HT1080 (cell line): ENCODE measurements at regions not wholly inside any gene's neighbourhood (a gene's known extent, or its start where the extent isn't known, plus 50 kb on each side); places are given as distances from the start of the nearest gene placed in this dataset.

Experiments
- DNase-seq: peaks from one replicate; pipeline ENCODE4 v3.0.0-alpha.2; 2015; ENCODE audit warnings: low read depth

DNA sequence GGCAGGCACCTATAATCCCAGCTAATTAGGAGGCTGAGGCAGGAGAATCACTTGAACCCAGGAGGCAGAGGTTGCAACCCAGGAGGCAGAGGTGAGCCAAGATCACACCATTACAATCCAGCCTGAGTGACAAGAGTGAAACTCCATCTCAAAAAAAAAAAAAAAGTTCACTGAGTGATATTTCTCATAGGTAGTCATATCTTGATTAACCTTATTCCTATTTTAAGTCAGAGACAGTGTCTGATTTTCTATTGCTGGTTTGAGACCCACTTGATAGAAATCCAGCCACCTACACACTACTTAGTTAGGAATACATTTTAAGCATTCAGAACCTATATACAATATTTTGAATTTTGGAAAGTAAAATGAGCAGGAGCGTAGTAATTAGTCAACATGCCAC is 357.4 kb upstream of the ADGRL2 start:
- no peak for DNase-seq

DNA sequence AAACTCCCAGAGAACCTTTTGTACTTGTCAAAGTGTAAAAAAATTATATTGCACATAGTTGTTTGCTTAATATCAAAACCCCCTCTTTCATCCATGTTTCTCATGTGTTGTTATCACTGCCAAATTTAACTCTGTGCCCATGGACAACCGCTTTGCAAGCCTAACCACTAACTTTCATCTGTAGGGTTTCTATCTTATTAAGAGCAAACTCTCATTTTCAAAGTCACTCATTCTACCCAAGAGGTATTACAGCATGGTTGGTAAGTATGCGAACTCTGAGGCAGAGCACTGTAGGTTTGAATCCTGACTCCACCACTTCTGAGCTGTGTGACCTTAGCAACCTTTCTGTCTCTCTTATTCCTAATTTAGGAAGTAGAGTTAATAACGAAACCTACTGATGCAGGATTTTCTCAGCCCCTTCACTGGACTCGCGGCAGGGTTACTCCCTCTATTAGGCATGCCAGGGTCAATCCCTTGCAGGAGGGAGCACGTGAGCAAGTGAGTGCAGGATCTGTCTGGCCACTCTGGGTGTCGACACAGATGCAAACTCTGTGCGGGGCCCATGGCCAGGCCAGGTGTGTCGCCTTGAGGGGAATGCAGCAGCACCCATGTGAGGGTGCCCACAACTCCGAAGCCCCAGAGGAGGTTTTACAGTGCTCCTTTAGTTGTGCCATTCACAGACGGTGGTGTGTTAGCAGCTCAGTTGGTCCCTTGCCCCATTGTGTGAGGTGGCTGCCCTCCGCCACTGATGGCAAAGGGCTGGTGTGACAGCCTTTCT is 361.5 kb upstream of the ADGRL2 start:
- DNase-seq = no peak

DNA sequence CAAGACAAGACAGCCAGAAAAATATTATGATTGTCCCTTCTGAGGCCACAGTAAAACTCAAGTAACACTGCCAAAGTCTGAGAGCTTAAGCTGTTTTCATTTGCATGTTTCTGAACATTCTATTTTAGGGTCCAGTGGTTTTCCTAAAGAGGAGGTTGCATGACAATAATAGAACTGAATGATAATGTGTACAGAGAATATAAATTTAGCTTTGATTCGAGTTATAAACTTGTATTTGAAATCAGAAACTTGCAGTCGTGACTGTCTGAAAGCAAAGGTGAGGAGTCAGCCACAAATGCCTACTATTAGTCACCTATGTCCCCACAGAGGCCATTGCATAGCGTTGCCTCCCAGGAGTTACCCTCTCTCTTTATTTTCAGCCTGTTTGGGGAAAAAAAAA is 363.1 kb upstream of the ADGRL2 start:
- DNase-seq = no peak

DNA sequence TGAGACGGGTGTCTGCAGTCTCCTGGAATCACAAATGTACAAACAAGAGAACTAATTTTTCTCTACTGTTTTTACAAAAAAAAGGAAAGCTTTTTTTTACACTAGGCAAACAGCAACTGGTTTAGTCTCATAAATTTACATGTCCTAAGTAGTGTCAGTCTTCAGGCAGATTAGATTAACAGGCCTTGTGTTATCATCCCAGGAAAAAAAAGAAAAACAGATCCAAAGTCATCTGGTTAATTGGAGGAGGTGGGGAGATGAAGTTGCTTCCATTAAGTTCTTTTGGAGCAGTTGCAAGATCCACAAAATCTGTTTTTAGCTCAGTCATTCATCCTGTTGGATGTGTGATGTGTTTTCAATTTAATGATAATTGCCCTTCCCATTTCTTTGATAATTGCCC is 363.5 kb upstream of the ADGRL2 start:
- no peak for DNase-seq

DNA sequence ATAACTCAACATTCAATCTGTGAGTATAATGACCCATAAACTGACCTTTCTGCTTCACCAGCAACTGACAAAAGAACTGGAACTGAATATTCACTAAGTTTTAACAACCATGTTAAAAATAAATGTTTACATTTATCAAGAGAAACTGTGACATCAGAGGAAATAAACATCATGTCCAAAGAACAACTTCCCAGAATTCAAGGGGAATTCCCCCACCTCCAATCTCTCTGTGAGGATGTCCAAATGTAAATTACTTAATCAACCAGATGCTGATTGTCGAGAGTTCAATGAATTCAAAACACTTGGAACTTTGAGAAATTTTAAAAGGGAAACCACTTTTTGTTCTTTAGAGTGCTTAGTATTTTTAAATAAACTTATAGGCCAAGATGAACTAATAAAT is 365.6 kb upstream of the ADGRL2 start:
- DNase-seq = no peak

DNA sequence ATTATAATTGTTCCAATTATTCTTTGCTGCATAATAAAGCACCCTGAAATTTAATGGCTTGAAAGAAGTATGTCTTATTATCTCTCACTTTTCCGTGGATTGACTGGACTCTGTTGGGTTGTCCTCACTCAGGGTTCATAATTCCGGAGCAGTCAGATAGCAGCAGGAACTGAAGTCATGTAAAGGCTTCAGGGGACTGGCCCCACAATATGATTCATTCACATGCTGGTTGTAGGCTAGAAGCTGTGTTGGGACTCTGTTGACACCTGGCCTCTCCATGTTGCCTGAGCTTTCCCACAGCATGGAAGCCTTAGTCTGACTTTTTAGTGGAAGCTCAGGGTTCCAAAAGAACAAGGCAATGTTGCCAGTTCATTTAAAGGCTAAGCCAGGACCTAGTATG is 367.1 kb upstream of the ADGRL2 start:
- DNase-seq = no peak

DNA sequence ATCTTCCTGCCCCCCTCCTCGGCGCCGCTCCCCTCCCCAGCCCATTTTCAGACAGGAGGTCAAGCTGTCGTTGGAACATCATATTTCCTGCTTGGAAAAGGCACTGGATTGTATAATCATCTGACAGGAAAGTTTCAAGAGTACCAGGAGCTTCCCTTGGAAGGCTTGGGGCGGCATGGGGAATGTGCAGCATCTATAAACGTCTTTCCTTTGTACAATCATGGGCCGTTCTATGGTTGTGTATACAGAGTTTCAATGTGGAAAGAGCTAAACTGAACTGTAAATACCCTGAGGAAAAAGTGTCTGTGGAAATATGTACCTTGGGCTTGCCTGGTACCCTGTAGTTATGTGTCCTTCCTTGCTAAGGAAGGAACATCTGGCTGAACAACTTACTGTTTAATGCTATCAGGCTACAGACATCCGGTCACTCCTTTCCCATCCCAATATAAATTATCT is 368.1 kb upstream of the ADGRL2 start:
- no peak for DNase-seq

DNA sequence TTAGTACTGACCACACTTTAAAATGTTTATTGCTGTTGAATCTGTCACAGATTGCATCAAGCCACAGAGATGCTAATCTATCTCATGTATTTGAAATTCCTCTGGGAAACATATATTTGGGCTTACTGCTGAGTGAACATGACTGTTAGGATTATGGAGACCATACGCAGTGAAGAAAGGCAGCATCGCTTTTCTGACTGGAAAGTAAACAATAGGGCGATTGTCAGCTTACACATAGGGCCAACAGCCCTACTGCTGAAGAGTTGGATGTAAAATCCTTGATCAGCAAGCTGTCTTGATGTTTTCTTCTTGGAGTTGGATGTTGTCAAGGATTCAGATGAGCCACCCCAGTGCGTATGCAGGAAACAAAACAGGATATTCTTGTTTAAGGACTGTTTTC is 368.7 kb upstream of the ADGRL2 start:
- DNase-seq = no peak

DNA sequence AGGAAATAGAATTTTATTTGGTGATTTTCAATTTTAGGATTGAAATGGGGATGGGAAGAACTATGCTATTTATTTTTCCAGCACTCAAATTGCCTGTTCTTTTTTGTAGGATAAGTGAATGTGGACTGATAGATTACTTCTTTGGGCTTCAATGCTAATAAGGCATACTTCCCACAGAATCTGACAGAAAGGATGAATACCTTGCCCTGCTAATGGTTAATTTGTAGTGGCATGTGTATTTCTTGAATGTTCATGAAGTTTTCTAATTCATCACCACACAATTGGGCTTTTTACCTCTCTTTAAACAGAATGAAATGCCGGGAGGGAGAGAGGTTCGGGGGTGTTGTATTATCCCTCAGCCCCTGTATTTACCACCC is 369.1 kb upstream of the ADGRL2 start:
- no peak for DNase-seq

DNA sequence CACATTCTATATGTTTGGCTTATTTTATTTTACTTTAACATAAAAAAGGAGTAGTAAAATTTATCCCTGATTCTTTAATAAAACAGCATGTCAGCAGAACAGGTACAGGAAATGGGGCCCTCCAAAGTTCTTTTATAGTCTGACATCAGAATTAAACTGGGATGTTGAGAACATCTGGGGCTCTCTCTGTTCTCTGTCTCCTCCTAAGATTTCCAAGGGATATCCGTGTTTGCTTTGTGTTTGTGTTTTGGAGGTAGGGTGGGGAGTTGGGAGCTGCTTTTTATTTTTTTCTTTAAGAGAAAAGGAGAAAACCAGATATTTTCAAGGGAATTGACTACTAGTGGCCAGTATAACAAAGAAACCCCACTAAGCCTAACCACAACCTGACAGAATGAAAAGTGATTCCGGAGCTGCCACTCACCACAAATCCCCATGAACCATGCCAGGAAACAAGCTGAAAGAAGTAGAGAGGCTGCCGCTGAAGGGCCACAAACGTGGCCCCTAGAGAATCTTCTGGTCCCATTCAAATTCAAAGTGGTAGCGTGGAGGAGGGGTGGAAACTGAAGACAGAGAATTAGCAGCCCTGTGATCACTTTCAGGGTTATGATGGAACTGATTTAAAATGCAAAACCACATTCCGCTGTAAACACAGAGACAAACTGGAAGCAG is 369.6 kb upstream of the ADGRL2 start:
- no peak for DNase-seq

DNA sequence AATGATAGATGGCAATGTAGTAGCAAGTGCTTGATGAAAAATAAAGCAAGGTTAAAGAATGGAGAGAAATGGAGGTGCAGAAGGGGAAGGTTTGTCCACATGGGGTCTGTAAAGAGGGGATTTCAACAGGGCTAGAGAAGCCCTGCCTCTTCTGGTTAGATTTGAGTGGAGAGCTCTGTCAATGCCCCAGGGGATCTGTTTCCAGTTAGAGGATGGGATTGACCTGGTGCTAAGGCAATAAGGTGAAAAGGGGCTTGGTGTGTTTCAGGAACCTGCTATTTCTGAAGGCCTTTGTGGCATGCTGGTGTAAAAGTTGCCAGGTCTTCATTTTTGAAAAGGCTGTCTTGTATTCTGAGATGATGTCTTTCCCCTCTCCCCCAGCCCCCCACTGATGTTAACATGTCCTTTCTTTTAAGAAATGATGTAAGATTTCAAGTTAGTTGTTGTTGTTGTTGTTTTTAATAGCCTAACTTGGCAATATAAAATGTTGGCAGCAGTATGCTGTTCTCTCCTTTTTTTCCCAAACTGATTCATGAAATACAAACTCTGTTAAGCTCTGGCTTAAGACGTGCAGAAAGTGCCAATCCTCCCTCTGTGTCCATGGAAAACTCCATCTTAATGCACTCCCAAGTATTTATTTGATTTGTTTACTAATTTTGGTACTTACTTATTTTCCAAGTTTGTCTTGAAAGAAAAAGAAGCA is 370.3 kb upstream of the ADGRL2 start:
- no peak for DNase-seq

DNA sequence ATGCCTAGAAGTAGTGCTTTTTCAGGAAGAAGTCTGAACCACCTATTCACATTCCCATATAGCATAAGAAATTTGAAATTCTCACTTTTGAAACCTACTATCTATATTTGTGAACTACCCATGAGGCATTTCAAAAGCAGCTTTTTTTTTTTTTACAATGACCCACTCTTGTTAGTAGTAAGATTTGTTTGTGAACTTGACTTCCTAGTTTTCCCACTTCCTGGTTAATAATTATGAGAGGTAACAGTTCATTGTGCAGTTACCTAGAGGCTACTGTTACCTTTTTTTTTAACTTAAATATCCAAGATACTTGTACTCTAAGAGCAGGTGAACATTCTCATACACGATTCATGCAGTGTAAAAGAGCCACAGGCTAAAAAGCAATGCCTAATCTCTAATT is 371.7 kb upstream of the ADGRL2 start:
- DNase-seq = no peak

DNA sequence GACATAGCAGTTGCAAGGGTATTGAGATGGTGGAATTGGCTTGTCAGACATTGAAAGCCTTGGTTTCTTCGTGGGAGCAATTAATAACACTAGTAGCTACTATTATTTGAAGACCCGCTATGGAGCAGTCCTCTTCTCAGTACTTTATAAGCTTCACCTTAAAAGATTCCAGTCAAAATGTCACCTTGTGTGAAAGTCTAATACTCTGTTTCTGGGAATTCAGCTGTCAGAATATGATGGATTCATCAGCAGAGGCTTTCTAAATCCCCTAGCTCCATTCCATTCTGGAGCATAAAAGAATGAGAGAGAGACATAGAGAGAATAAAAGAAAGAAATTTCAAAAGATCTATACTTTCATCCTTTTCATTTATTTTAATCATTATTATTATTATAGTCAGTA is 375.9 kb upstream of the ADGRL2 start:
- DNase-seq = no peak

DNA sequence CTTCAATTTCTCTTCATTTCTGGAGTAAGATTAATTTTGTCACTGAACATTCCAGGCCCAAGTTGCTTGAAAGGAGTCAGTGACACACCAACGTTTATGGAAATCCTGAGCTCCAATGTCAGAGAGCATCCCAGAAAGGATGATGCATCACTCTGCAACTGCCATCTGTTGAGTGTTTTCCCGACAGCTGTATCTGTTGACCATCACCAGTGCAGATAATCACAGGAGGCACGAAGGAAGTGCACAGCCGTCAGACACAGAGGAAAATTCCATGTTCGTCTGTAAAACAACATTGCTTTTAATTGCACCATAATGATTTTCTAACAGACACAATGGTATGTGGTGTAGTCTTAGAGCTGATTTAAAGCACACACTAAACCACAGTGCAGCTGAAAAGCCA is 376.7 kb upstream of the ADGRL2 start:
- peak; percentile 16 for DNase-seq

DNA sequence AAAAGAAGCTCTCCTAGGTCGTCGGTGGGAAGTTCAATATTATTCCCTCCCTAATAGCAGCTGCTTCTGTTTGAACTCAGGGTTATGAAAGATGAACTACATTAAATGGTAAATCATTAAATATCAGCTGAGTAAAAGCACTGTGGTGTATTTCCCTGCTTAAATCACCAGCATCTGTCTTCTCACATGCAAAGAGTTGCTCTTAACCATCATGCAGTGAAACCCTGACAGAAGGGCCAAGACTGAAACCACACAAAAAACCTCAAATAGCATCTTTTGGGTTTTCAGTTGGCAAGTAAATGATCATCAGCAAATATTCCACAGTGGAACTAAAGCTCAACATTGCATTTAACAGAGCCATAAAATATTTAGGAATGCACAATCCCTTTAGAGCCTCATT is 380.0 kb upstream of the ADGRL2 start:
- no peak for DNase-seq

DNA sequence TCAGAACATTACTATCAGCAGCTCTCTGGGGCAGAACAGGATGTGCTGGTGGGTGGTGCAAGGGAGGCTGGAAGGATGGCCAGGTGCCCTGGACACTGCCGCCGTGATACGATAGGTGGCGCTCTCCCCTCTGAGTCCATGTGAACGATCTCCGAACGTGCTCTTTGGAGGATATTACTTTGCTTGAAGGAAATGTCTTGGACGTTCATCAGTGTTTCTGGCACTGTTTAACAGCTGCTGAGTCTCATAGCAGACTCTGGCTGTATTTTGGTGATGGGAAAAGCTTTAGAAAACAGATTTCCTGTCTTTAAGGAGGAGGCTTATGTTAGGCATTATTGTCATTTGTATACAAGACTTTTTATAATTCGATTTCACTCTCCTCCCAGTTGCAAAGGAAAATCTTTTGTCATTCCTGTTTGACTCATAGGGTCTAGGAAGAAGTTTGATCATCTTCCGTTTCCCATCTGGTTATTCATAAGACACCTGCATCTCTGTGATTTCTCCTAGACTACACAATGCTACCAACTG is 386.2 kb upstream of the ADGRL2 start:
- DNase-seq = peak; percentile 44

DNA sequence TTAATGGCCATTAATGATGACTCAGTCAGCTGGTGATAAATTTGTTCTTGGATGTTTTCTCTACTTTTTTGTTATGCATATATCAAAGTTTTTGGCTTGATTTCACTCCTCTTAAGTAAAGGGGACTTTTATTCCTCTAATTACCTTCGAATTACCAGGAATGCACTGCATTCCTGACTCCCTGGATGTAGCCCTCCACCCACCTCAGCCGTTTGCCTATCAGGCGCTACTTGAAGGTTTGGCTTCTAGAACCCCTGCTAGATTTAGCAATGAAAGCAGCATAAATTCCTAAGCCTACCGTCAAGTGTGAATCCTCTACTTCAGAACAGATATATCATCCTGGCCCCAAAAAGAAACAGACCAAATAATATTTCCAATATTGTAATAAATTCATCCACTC is 387.8 kb upstream of the ADGRL2 start:
- no peak for DNase-seq

DNA sequence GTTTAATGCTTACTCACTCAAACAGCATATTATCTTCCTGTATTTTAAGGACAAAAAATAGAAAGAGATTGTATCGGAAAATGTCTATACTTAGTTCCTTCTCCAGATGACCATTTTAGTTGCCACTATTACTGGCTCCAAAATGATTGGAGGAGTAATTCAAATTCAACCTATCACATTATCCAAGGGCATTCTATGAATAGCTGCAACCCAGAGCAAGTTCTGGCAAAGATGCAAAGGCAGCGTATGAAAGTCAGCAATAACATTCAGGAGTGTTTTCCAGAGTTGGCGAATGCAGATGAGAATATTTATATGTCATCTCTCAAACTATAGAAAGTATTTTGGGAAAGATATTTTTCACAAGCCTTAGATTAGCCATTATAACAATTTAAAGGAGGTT is 389.8 kb upstream of the ADGRL2 start:
- DNase-seq = no peak

DNA sequence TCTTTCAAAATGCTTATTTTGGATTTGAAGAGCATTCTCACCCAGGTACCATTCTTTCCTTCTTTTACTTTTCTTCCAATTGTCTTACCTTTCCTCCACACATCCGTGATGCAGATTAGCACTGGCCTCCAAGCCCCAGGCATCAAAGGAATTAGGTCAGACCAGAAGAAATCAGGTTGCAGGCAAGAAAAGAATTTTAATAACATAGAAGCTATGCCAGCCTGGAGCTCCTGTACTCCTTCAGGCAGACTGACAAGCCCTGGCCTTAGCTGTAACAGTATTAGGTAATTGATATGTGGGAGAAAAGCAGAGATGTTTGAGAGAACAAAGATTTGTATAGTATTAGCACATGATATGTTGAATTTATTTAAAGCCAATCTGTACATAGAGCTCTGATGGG is 390.4 kb upstream of the ADGRL2 start:
- DNase-seq = no peak

DNA sequence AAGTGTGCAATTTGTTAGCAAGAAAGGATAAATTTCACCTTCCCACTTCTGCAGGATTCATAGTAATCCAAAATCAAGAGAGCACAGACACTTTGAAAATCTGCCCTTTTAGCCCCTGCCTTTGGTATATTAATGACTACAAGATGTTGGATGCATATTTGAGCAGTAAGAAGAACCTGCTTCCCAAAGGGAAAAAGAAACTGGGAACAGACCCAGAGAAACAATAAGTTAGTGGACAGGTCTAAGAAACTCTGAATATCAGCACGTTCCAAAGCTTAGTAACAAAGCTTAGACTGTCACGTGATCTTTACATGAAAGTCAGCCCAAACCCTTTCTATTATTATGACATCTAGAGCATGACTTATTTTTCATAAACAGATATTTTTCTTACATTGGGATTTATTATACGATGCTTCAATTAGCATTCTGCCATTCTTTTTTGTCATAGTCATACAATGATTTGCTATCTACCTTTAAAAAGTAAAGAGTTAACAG is 390.9 kb upstream of the ADGRL2 start:
- no peak for DNase-seq

DNA sequence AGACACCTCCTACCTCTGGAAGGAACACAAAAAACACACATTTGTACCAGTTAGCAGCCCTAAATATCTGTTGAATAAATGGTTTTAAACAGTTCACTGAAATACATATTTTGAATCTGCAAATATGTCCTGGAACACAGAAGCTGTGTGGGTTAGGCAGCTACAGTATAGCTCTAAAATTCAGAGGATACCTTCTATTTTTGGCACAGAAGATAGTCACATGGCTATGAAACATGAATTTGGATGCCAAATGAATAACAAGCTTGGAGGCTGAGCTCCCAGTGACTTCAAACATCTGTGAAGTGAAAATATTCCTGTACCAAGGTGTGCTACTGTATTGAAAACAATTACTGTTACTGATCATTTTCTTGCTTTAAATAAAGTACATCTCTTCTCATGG is 391.5 kb upstream of the ADGRL2 start:
- DNase-seq = no peak

DNA sequence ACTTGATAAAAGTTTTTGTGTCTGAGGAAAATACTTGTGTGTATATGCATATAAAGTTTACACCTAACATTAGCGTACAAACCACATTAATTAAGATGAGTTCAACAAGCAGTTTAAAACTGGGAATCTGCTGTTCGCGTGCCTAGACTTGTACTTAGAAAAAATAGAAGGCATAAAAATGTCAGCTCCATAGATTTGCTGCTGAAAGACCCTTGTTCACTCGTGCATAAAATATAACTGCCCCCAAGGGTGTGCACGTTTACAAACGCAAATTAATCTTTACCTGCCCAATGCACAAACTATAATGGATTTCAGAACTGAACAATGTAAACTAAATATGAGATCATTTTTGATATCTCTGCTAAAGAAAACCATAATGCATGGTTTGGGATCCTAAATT is 392.3 kb upstream of the ADGRL2 start:
- DNase-seq = no peak
